GM19324 (cell line): ENCODE measurements at regions not wholly inside any gene's neighbourhood (a gene's known extent, or its start where the extent isn't known, plus 50 kb on each side); places are given as distances from the start of the nearest gene placed in this dataset.

ENCODE experiments used
- ATAC-seq: cut with Tn5 transposase; IDR thresholded peaks from one replicate; pipeline ENCODE4 v1.9.1; 2021; ENCODE audit warnings: mild to moderate bottlenecking, moderate library complexity; ENCODE audit not compliant: unreplicated experiment, low FRiP score

- ATAC-seq: no peak
These were observed 222.0 kb upstream of the ZNF507 start for GRCh38 chr19:32123355-32123940.

GRCh38 chr19:32124585-32124984 is 220.8 kb upstream of the ZNF507 start:
- ATAC-seq: no peak

DNA sequence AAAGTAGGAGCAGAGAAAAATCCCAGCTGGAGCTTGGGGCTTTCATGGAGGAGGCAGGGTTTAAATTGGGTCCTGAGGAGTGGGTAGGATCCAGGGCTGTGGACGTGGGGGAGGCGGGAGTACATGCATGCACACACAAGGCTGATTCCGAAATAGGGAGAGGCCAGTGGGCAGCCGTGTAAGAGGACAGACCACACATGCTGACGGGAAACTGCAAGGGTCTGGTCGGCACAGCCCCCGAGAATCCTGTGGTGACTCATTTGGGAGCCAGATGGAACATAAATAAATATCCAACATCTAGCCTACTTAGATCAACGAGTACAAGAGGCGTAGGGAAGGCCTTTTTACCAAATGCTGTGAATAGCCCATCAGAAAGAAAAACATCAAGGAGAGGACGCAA is 216.3 kb upstream of the ZNF507 start:
- no peak for ATAC-seq

GRCh38 chr19:32130332-32130731 is 215.1 kb upstream of the ZNF507 start:
- ATAC-seq: no peak

DNA sequence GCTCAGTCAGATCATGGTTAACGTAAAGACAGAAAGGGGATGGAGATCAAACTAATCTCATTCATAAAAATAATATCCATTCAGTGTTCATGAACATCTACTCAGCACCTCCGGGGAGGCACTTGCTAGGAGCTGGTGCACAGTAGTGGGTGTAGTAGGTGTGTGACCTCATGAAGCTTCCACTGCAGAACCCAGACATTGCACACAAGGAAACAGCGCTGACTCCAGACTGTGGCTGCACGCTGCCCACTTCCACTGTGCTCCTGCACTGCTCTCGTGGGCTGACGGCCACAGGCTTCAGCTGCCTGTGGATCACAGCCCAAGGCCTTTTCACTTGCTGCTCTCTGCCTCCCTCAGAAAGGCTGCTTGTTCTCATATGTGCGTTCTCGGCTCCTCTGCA is 214.4 kb upstream of the ZNF507 start:
- ATAC-seq: no peak

- ATAC-seq: no peak
These were observed 207.0 kb upstream of the ZNF507 start for GRCh38 chr19:32138416-32138815.

DNA sequence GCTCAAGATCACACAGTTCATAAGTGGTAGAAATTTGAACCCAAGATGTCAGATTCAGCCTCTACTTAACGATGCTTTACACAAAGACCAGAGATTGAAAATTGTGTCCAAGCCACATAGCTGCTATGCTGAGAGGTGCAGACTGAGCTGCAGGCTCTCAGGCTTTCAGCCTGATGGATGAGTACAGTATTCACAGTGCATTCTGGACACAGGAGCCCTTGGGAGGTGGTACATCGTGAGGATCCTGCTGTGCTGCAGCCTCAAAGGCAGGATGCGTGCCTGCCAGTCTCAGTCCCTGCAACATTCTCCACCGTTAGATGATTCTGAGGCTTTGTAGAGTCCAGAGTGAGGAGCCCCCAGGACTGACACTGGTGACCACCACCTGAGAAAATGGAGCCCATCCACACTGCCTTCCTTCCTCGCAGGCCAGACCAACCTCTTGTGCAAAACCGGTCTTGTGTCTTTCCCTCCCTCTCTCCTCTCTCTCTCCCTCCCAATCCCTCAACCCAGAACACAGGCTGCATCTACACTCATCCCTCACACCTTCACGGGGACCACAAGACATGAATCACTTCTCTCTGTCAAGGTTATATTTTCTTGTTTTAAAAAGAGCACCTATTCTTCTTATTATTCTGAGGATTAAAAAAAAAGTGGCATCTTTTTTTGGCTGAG is 203.4 kb upstream of the ZNF507 start:
- no peak for ATAC-seq

- no peak for ATAC-seq
These were observed 198.7 kb upstream of the ZNF507 start for GRCh38 chr19:32146664-32147063.

- ATAC-seq: no peak
These were observed 194.8 kb upstream of the ZNF507 start for GRCh38 chr19:32150605-32151004.

GRCh38 chr19:32154418-32154817 is 191.0 kb upstream of the ZNF507 start:
- ATAC-seq: no peak

- ATAC-seq: no peak
These were observed 180.9 kb upstream of the ZNF507 start for GRCh38 chr19:32164384-32164992.

GRCh38 chr19:32165141-32165540 is 180.3 kb upstream of the ZNF507 start:
- ATAC-seq: no peak

- ATAC-seq: no peak
These were observed 179.7 kb upstream of the ZNF507 start for GRCh38 chr19:32165750-32166149.

DNA sequence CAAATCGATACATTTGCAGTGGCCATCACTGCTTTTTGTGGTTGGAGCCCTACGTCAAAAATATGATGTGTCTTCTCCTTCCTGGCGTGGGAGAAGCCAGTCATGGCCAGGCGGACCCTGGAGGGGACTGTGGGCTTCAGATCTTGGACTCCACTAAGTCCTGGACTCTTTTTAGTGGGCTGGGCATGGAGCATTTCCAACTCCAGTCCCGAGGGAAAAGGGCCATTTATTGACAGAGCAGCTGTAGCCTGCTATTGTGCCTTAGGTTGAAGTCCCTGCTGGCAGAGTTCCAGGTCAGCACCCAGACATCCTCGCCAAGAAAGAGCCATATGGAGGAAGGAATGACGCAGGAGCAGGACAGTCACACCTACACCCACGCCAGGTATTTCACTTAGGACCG is 179.2 kb upstream of the ZNF507 start:
- ATAC-seq: no peak

- ATAC-seq: no peak
These were observed 177.3 kb upstream of the ZNF507 start for GRCh38 chr19:32168111-32168510.

DNA sequence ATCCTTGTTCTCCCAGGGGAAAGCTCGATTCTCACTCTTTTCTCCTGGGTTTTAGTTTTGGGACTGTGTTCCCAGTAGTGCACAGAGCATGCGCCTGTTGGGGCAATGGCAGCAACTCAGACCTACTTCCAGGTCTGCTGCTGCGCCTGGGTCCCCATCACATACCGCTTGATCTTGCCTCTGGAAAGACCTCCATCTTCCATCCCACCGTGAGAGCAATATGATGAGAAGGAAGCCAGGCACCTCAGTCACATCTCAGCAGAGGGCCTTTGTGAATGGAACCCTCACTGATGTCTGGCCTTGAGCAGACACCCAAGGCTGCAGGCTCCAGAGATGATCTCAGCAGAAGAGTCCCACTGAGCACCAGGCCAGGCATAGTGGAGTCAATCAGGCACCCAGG is 176.8 kb upstream of the ZNF507 start:
- no peak for ATAC-seq

DNA sequence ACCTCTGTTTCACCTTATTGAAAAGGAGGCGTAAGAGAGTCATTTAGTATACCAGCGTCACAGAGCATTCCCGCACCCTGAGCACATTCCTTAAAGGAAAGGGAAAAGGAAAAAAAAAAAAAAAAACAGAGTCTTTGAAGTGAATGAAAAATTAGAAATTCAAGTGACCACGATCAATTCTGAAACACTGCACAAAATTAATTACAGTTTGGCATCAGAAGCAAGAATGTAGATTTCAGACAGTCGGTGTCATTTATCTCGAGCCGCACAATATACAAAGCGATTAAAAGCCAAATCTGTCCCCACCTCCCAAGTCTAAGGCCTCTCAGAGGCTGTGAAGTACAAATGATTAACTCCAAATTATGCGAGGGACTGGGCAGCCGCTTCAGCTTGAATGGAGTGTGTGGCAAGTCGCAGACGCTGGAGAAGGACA is 173.7 kb upstream of the ZNF507 start:
- no peak for ATAC-seq

DNA sequence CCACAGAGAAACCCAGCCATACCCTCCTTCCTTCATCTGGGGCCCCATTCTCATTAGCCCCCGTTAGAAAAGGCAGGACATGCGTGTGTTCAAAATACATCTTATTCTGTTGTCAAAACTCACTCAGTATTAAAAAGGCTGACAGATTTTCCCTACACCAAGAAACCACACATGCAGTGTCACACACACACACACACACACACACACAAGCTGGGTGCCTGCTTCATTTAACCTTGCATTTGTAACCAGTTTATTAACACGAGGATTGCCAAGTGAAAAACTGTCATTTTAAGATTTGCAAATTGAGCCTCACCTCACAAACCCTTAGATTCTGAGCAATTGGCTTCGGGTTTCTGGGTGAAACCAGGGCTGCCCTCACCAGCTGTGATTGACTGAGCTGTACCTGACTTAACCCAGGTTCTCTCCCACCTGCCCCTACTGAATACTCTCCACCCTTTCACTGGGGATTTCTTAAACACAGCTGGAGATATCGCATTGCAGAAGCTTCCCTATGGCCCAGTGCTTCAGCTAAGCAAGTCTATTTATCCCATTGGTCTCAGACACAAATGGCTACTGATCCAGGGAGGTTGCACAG is 172.7 kb upstream of the ZNF507 start:
- no peak for ATAC-seq

GRCh38 chr19:32173836-32174235 is 171.6 kb upstream of the ZNF507 start:
- ATAC-seq: no peak

DNA sequence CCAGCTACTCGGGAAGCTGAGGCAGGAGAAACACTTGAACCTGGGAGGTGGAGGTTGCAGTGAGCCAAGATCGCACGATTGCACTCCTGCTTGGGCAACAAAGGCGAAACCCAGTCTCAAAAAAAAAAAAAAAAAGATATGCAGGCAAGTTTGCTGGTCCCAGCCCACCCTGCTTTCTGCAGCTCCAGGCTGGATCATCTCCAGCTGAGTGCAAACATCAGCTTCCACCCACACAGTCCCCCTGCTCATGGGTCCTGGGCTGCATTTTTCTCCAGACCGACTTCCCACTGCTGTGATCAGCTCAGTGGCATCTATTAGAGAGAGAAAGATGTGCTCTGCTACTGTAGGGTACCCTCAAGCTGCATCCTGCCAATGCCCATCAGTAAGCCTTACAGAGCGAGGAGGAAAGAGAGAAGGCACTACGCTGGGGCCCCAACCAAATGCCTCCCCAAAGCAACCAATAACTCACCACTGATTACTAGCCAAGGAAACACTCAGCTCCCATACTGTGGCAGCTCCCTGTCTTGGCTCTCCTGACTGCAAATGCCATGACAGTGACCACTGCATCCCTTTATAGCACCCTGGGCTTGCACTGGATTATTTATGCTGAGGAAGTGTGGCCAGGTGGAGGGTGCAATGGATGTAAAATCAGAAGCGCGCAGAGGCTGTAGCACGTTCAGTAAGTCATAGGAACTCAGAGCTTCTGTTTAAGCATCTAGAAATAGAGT is 170.9 kb upstream of the ZNF507 start:
- no peak for ATAC-seq

DNA sequence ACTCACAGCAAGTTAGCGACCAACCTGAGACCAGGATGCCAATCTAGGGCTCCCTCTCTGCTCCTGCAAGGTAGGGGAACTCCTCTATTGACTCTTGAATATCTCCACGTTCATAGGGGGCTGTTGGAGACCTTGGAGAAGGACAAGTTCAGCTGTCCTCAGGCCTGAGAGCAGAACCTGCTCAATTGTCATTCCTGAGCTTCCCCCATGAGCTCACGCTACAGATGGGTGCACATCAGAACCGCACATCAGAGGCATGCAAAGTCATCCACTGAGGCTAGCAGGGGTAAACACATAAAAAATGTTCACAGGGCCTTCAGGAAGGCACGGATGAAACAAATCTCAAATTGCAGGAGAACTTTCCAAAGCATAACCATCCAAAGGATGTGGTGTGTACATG is 168.8 kb upstream of the ZNF507 start:
- ATAC-seq: no peak
